Panc1 (cell line): ENCODE measurements at regions not wholly inside any gene's neighbourhood (a gene's known extent, or its start where the extent isn't known, plus 50 kb on each side); places are given as distances from the start of the nearest gene placed in this dataset.

ENCODE experiments used
- CTCF ChIP-seq: fragments of 450-650 bp; IDR thresholded peaks from 2 replicates; pipeline ENCODE4 v1.5.1; 2017; ENCODE audit warnings: mild to moderate bottlenecking
- SIN3A ChIP-seq: IDR thresholded peaks from 2 replicates; pipeline ENCODE4 v1.6.1; 2012; ENCODE audit warnings: low read depth, mild to moderate bottlenecking, low read length, moderate library complexity, borderline replicate concordance; ENCODE audit not compliant: insufficient read depth

DNA sequence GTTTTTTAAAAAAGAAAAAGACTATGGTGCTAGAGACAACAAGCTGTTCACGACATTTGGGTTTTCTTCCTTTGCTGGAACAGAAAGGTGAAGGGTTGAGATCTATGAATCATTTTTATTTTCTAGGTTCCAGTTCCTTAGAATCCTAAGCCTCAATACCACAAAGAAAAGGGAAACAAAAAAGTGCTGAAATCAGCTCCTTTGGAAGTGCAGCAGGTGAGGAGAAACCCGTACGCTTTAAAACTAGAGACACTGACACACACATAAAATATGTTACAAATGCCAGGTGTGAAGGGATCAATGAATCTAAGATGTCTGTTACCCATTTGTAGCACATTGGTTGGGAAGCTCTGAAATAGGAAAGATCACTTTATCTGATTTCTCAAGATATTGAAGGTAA, 125.2 kb downstream of the AREG start:
- no peak for TF ChIP-seq CTCF
- no peak for TF ChIP-seq SIN3A
